ENCODE measurements at regions not wholly inside any gene's neighbourhood (a gene's known extent, or its start where the extent isn't known, plus 50 kb on each side); places are given as distances from the start of the nearest gene placed in this dataset.
"Not testable (repeated sequence)": the region's sequence is repeated elsewhere in the genome, so short reads cannot be mapped to it uniquely, and the experiment has no call there.

DNA sequence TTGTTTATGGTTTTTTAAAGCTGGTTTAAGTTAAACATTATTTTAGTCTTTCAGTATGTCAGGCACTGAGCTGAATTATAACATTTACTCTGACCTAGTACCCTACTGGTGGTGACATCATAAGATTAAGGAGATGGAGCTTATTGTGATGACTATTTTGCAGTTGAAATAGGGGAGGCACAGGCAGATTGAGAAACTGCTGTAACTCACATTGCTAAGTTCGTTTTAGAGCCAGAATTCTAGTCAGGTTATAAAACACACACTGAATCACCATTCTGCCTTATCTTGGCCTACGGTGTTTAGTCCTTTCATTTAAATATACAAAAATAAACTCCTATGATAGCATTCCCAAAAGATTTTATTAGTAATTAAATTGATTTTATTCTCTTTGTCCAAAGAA is 584.1 kb downstream of the TFAP2A start:
- DNase-seq (ENCODE audit: low read depth in 2 of 2): no peak

DNA sequence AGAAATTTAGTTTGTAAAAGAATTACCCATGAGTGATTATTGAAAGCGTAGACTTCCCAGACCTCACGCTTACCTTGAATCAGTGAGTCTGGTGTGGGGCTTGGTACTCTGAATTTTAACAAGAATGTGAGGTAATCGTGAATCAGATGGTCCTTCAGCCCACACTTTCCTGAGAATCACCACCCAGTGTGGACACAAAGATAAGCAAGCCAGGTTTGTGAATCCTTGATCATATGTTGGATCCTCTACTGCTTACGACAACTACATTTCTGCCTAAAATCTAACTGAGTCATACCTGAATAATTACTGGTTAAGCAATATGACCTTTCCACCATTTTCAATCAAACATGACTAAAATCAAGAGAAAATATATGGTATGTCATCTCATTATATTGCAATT is 589.3 kb downstream of the TFAP2A start:
- DNase-seq (ENCODE audit: low read depth in 2 of 2): no peak

DNA sequence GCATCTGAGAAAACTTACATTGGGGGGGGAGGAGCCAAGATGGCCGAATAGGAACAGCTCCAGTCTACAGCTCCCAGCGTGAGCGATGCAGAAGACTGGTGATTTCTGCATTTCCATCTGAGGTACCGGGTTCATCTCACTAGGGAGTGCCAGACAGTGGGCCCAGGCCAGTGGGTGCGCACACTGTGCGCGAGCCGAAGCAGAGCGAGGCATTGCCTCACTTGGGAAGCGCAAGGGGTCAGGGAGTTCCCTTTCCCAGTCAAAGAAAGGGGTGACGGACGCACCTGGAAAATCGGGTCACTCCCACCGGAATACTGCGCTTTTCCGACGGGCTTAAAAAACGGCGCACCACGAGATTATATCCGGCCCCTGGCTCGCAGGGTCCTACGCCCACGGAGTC is 604.1 kb downstream of the TFAP2A start:
- not testable (repeated sequence) for DNase-seq (ENCODE audit: low read depth in 2 of 2)

DNA sequence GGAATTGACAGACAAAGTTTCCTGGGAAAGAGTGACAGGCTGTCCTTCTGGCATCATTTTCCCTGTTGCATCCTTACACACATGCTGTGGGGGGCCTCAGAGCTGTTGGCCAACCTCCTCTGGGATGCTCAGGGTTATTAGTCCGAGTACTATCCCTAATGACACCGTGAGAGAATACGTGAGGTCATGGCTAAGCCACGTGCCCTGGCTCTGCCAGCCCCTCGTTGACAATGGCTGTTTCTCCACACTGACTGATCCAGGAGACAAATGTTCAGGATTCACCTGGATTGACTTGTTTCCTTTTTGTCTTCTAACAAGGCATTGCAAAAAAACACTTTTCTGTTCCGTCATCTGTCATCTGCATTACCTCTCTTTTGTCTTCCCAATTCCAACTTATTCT is 604.6 kb downstream of the TFAP2A start:
- no peak for DNase-seq (ENCODE audit: low read depth in 2 of 2)

GRCh38 chr6:9806195-9806594 is 608.7 kb downstream of the TFAP2A start:
- no peak for DNase-seq (ENCODE audit: low read depth in 2 of 2)

DNA sequence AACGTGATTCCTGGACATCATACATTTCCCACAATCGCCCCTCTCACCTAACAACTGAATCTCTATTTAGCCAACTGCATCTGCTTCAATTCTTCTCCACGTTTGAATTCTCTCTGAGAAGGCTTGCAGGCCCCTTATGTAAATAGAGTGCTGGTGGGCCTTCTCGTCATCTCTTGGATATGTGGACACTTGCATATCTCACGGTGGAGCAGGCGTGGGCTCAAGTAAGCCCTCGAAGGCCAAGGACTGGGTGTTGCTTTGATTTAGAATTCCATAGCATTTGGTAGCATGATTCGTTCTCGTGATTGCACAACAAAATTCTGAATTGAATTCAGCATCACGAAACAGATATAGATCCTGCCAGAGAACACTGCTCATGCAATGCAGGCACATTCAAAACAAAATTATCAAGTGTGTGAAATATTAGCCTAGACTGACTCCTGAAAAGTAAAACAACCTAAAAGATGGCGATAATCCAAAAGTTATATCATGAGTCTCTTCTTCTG is 613.6 kb downstream of the TFAP2A start:
- DNase-seq (ENCODE audit: low read depth in 2 of 2): no peak

GRCh38 chr6:9799582-9799981 is 615.3 kb downstream of the TFAP2A start:
- no peak for DNase-seq (ENCODE audit: low read depth in 2 of 2)

GRCh38 chr6:9796827-9797226 is 618.0 kb downstream of the TFAP2A start:
- DNase-seq (ENCODE audit: low read depth in 2 of 2): no peak

DNA sequence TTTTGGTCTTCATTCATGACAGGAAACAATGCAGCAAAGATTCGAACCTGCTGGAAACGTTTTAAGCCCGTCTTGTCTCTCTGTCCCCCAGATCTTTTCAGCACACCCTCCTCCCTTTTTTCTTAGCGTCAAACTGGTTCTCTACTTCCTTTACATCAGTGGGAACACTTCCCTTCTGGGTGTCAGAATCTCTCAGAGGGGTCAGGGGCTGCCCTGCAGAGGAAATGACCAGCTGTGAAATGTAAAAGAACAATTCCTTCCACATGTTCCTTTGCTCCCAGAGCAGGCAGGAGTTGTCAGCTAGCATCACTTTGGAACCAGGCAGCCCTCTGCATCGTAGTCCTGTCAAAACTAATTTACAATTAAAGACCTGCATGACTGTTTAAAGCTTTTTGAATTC is 619.0 kb downstream of the TFAP2A start:
- no peak for DNase-seq (ENCODE audit: low read depth in 2 of 2)

GRCh38 chr6:9789201-9789600 is 625.7 kb downstream of the TFAP2A start:
- no peak for DNase-seq (ENCODE audit: low read depth in 2 of 2)

DNA sequence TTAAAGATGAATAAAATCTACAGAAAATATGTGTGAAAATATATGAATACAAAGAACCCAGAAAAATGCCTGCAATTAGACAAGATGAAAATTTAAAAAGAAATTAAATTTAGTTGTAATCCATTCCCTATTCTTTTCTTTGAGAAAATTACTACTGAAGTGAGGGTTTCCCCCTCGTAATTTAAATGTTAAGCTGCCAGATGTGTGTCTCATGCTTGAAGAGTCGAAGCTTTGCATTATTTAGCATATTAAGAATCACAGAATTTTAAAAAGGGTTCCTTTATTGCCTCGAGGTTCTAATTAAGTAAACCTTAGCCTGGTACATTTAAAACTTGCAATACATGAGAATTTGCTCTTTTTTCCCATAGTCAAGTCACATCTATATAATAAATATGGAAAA is 630.1 kb downstream of the TFAP2A start:
- DNase-seq (ENCODE audit: low read depth in 2 of 2): no peak

GRCh38 chr6:9783567-9783966 is 631.3 kb downstream of the TFAP2A start:
- no peak for DNase-seq (ENCODE audit: low read depth in 2 of 2)

DNA sequence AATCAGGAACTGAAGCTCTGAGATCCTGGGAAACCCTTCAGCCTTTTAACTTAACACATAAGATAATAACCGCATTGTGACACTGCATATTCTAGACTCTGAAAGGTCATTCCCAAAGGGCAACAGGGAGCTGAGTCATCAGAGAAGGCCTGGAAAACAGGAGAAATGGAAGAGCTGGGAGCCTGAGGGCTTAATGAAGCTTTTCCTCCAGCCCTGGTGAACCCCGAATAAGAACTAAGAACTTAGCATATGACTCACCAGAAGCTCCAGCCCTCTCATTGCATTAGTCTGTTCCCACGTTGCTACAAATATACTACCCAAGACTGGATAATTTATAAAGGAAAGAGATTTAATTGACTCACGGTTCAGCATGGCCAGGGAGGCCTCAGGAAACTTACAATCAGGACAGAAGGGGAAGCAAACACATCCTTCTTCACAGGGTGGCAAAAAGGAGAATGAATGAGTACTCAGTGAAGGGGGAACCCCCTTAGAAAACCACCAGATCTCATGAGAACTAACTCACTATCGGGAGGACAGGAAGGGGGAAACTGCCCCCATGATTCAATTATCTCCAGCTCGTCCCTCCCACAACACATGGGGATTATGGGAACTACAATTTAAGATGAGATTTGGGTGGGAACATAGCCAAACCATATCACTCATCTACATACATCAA is 648.5 kb downstream of the TFAP2A start:
- no peak for DNase-seq (ENCODE audit: low read depth in 2 of 2)

- DNase-seq (ENCODE audit: low read depth in 2 of 2): no peak
Observed at GRCh38 chr6:9761220-9761619, 653.7 kb downstream of the TFAP2A start.

DNA sequence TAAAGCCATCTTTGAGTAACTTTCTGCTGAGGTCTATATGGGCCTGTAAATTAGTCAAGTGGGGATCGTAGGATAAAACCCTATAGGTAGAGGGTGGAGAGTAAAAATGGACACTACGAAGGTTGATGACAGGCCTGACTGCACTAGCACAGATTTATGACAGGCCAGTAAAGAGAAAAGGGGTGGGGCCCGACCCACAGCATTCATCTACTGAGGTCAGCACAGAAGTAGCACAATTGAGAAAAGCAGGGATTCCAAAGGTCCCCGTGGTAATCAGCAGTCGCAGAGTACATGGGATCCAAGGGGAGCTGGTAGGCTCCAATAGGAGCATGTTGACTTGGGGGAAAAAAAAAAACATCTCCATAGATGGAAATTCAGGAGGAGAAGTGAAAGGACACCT is 660.4 kb downstream of the TFAP2A start:
- DNase-seq (ENCODE audit: low read depth in 2 of 2): no peak

DNA sequence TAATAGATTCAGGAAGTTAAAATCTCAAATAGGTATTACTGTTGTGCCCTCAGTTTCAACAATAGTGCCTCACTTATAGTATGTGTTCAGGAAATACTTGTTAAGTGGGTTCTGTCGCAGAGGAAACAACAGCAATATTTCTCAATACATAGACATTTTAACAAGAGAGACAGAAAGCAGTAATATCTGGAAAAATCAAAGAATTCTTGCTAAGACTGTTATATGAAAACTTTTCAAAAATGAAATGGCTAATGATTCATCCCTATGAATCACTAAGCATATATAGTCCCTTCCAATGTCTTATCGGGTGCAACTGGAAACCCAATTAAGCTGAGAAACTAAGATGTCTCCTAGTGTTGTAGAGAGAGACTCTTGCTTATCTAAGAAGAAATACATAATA is 668.9 kb downstream of the TFAP2A start:
- DNase-seq (ENCODE audit: low read depth in 2 of 2): no peak

- DNase-seq (ENCODE audit: low read depth in 2 of 2): no peak
Observed at GRCh38 chr6:9745476-9745875, 669.4 kb downstream of the TFAP2A start.

- DNase-seq (ENCODE audit: low read depth in 2 of 2): no peak
Observed at GRCh38 chr6:9744119-9744518, 670.8 kb downstream of the TFAP2A start.

DNA sequence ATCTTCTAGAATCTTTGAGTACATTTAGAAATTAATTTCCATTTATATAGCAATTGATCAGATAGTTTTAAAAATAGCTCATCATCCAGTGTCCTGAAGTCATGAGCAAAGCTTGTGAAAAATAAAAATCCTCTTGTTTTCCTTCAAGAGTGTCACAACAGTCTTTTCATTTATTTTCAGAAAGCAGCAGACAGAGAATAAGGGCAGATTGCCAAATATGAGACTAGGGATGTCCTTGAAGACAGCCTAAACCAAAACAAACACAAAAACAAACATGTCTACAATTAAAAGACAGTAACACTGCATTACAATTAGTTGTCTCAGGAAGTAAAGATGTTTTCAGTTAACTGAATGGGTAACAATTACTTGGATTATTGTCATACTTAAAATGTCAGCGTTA is 682.8 kb downstream of the TFAP2A start:
- no peak for DNase-seq (ENCODE audit: low read depth in 2 of 2)

DNA sequence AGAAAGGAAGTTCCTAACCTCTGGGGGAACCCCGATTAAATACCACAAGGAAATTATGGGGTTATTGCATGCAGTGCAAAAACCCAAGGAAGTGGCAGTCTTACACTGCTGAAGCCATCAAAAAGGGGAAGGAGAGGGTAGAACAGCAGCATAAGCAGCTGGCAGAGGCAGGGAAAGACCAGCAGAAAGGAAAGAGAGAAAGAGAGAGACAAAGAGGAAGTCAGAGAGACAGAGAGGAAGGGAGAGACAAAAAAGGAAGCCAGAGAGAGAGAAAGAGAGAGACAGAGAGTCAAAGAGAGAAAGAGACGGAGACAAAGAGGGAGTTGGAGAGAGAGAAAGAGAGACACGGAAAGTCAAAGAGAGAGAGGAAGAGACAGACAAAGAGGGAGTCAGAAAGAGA is 689.1 kb downstream of the TFAP2A start:
- not testable (repeated sequence) for DNase-seq (ENCODE audit: low read depth in 2 of 2)

- no peak for DNase-seq (ENCODE audit: low read depth in 2 of 2)
Observed at GRCh38 chr6:9717568-9717967, 697.3 kb downstream of the TFAP2A start.

GRCh38 chr6:9711365-9711764 is 703.5 kb downstream of the TFAP2A start:
- DNase-seq (ENCODE audit: low read depth in 2 of 2): no peak

GRCh38 chr6:9710574-9710973 is 704.3 kb downstream of the TFAP2A start:
- DNase-seq (ENCODE audit: low read depth in 2 of 2): no peak

- no peak for DNase-seq (ENCODE audit: low read depth in 2 of 2)
Observed at GRCh38 chr6:9708600-9708999, 706.3 kb downstream of the TFAP2A start.

Measured in activated CD4-positive, alpha-beta T cell treated with anti-CD3 and anti-CD28 coated beads for 24 hours (primary cell).